HL-60/S4 treated with retinoic acid at 250 ng/mL for 4 days and 3 days (cell line): ENCODE measurements at regions not wholly inside any gene's neighbourhood (a gene's known extent, or its start where the extent isn't known, plus 50 kb on each side); places are given as distances from the start of the nearest gene placed in this dataset.

ENCODE experiments used
- in situ Hi-C: fragments of 300-500 bp; cut with MboI; formaldehyde crosslinking; loops from 2 replicates; pipeline ENCODE4 v1.7.0; 2022; ENCODE audit warnings: low sequenced_read_pairs

- in situ Hi-C loops = no loop called here
Measured at GRCh38 chr2:150791567-150791966, 304.1 kb upstream of the RND3 start.

- in situ Hi-C loops = no loop called here
Measured at GRCh38 chr2:150789376-150789905, 302.0 kb upstream of the RND3 start.

GRCh38 chr2:150788426-150789140, 301.1 kb upstream of the RND3 start:
- in situ Hi-C loops = no loop called here

- in situ Hi-C loops = no loop called here
Measured at GRCh38 chr2:150787353-150788093, 300.1 kb upstream of the RND3 start.

- in situ Hi-C loops = no loop called here
Measured at GRCh38 chr2:150784389-150784788, 296.9 kb upstream of the RND3 start.

- in situ Hi-C loops = no loop called here
Measured at GRCh38 chr2:150783896-150784295, 296.4 kb upstream of the RND3 start.

GRCh38 chr2:150783015-150783414, 295.5 kb upstream of the RND3 start:
- in situ Hi-C loops = no loop called here

GRCh38 chr2:150782613-150783012, 295.1 kb upstream of the RND3 start:
- in situ Hi-C loops = no loop called here

- in situ Hi-C loops = no loop called here
Measured at GRCh38 chr2:150781142-150781541, 293.7 kb upstream of the RND3 start.

- in situ Hi-C loops = no loop called here
Measured at GRCh38 chr2:150778828-150779227, 291.4 kb upstream of the RND3 start.

- in situ Hi-C loops = no loop called here
Measured at GRCh38 chr2:150769421-150769820, 282.0 kb upstream of the RND3 start.

GRCh38 chr2:150767991-150768746, 280.7 kb upstream of the RND3 start:
- in situ Hi-C loops = no loop called here

- in situ Hi-C loops = no loop called here
Measured at GRCh38 chr2:150762571-150762970, 275.1 kb upstream of the RND3 start.

- in situ Hi-C loops = no loop called here
Measured at GRCh38 chr2:150759531-150759930, 272.1 kb upstream of the RND3 start.

- in situ Hi-C loops = no loop called here
Measured at GRCh38 chr2:150759106-150759505, 271.6 kb upstream of the RND3 start.

GRCh38 chr2:150752229-150752628, 264.8 kb upstream of the RND3 start:
- in situ Hi-C loops = no loop called here

GRCh38 chr2:150750720-150751119, 263.3 kb upstream of the RND3 start:
- in situ Hi-C loops = no loop called here

GRCh38 chr2:150742094-150742493, 254.6 kb upstream of the RND3 start:
- in situ Hi-C loops = no loop called here

- in situ Hi-C loops = no loop called here
Measured at GRCh38 chr2:150735894-150736498, 248.5 kb upstream of the RND3 start.

- in situ Hi-C loops = no loop called here
Measured at GRCh38 chr2:150733051-150733618, 245.7 kb upstream of the RND3 start.

GRCh38 chr2:150732491-150732890, 245.0 kb upstream of the RND3 start:
- in situ Hi-C loops = no loop called here
